Stimulated activated CD4-positive, alpha-beta T cell treated with anti-CD3 and anti-CD28 coated beads, Interleukin-15, amount 100 ng/mL, for 24 hours (primary cell): ENCODE measurements at regions not wholly inside any gene's neighbourhood (a gene's known extent, or its start where the extent isn't known, plus 50 kb on each side); places are given as distances from the start of the nearest gene placed in this dataset.
"Not testable (repeated sequence)": the region's sequence is repeated elsewhere in the genome, so short reads cannot be mapped to it uniquely, and the experiment has no call there.

Source experiments
- DNase-seq: peaks from one replicate; pipeline ENCODE4 v3.0.0-alpha.2; 2020

DNA sequence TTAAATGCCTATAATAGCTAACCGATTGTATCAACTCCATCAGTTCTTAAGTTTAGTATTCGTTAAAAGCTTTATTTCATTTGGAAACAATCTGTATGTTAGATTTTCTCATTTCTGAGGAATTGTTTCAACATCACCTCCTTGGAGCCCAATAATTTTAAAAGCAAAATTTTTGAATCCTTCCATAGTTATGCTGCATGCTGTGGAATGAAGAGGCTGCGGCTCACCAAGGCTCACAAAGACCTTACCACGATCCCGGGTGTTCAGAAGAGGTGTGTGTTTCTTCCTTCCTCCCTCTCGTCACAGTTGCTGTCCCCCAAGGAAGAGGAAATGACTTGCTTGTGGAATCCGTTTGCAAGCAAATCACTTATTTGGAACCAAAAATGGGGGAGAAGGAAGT is 143.8 kb downstream of the FGF1 start:
- DNase-seq = no peak

DNA sequence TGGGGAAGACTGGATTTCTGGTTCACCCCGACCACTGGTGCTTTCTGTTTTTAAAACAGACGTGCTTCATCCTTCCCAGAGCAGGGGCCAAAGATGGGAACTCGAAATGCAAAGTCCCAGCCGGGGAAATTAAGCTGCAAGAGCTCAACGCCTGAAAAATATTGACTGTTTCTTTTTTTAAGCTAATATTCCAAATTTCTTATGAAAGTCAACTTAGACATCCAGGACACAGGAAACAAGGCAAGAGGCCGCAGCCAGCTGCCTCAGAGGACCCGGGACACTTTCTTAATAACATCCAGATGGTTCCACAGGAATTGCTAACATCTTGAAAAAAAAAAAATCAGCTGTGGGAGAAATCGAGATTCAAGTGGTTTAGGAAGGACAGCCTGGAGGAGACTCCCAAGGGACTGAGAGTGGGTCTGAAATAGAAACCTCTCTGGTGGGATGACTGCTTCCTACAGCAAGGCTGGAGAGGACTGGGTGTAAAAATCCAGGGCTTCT is 144.9 kb downstream of the FGF1 start:
- DNase-seq = no peak

DNA sequence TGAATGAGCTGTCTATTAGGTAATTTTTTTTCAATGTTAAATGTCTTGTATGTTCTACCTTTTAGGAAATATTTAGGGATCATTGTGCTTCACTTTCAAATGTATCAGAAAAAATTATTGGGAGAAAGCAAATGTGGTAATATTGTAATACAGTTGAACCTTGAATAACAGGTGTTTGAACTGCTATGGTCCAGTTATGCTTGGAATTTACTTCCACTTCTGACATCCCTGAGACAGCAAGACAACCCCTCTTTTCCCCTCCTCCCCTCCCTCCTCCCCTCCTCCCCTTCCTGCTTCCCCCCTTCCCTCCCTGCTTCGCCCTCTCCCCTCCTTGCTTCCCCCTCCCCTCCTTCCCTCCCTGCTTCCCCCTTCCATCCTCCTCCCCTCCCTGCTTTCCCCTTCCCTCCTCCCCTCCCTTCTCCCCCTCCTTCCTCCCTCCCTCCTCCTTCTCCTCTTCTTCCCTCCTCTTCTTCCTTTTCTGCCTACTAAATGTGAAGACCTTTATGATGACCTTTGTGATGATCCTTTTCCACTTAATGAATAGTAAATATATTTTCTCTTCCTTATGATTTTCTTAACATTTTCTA is 146.6 kb downstream of the FGF1 start:
- no peak for DNase-seq

DNA sequence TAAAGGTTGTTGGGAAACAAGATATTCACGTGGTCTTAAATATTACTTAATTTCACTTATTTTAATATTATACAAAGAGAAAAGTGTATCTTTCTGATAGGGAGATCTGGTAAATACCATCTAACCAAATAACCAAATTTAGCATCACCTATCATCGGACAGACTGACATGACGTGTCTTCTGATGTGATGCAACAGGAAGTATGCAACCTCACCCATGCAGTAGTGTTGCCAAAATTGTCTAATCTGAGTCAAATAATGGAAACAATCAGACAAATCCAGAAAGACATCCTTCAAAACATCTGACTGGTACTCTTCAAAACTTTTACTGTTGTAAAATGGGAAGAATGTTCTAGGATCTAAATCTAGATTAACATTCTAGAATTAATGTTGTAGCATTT is 148.0 kb downstream of the FGF1 start:
- DNase-seq = no peak

DNA sequence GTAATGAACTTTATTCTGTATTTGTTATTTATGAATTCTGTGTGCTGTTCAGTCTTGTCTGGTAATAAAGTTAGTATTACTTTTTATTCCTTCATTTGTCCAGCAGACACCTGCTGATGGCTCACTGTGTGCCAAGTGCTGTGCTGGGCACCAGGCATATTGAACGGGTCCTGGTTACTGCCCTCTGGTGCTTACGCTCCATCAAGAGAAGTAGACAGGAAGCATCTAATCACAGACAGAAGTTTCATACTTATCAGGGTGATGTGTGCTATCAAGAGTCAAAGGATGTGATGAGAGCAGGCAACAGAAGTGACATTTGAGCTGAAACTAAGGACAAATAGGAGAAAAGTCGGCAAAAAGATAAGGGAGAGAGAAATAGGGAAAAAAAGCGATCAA is 153.1 kb downstream of the FGF1 start:
- no peak for DNase-seq

DNA sequence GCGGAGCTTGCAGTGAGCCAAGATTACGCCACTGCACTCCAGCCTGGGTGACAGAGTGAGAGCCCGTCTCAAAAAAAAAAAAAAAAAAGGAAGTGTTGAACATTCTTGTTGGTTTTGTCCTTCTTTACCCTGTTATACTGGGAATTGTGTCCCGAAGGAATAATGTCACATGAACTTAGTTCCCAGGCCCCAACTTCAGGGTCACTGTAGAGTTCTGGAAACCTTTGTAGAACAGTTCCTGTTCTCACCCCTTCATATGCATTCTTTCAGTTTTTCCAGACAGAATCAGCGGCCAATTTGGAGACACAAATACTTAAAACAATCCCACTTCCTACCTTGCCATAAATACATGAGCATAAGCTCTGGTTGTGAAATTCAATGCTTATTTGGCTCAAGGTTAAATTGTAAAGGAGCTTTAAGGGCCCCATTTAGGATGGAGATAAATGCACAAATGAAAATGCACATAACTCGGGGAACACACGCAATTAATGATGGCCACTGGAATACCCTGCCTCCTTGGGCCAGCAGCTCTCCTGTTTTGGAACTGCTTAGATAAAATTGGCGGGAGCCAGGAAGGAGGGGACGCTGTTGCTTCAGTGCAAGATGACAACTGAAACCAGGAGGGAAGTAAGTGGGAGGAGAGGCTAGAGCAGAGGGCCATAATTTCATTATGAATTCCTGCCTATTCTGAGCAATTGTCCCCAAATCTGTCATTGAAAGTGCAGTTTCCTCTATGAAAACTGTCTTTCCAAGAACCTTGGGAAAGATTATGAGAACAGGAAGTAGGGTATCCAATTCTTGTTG is 153.7 kb downstream of the FGF1 start:
- no peak for DNase-seq

DNA sequence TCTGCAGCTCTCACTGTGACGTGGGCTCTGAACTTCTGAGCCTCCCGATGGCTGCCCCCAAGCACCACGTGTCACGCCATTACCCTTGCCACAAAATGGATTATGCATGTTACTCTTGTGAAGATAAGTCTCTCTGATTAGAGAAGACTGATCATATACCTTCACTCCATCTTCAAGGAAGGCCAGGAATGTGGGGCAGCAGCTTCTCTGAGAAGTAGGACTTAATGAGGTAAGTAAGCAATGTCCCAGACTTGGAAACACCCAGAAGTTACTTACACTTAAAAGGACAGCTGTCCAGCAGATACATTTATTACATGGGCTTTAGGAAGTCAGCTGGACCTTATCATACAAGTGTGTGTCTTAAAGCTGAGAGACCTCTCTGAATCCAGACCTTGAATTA is 155.0 kb downstream of the FGF1 start:
- no peak for DNase-seq

DNA sequence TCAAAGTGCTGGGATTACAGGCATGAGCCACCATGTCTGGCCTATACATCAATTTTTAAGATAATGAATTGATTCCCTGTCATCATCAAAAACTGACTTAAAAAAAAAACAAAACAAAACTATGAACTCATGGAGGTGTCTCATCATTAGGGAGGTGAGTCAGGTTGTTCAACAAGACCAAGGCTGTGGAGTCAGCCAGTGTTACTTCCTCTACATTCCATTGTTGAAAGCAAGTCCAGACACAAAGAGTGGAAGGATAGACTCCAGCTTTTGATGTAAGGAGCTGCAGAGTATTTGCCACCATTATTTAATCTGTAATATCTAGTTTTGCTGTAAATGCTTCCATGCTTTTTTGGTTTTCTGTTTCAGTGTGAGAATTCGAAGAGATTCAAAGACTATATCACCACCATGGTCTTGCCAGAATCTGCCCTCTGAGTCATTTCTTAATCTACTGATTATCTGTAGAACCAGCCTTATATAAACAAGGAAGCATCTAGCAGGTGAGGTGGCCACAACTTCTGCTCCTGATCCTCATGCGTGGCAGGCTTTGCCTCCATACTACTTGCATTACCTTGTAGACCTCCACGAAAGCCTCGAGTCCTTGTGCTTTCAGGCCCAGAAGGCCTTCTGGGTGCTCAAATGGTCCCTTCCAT is 156.1 kb downstream of the FGF1 start:
- no peak for DNase-seq

DNA sequence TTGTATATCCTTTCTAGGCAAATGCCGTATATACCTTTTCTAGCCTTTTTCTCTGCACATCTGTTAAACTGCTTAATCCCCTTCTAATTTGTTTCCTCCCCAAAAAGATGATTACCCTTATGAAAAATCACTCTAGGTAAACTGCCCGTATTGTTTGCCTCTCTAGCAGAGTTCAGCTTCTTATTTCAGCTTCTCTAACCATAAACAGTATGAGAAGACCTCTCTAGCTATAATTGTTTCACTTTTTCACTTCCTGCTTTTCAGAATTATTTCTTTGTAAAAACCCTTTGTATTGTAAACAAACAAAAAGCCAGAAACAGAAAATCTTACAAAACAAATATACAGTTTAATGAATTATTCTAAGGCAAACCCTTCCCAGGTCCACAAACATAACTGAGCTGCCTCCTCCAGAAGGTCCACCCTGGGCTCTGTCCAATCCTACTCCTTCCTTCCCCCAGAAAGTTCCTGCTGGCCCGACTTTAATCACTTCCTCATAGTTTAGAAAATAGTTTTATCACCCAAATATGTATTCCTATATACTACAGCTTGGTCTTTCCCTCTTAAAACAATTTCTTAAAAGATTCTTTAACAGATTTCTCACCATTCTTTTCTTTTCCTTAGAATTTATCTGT is 158.1 kb downstream of the FGF1 start:
- DNase-seq = no peak

DNA sequence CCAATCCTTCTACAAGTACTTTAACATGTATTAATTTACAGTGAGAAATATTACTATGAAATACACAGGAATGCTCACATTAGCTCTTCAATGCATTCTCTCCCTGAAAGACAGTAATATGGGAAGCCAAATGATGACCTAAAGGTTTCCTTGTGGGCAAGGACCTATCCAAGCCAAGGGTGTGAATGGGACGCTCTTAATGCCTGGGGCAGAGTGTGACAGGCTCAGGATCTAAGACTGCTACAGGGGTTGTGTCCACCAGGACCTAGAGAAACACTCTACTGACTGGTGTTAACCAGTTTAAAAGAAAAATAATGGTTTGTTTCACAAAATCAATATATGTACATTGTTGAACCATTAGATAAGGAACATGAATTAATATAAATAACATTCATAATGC is 158.7 kb downstream of the FGF1 start:
- no peak for DNase-seq

DNA sequence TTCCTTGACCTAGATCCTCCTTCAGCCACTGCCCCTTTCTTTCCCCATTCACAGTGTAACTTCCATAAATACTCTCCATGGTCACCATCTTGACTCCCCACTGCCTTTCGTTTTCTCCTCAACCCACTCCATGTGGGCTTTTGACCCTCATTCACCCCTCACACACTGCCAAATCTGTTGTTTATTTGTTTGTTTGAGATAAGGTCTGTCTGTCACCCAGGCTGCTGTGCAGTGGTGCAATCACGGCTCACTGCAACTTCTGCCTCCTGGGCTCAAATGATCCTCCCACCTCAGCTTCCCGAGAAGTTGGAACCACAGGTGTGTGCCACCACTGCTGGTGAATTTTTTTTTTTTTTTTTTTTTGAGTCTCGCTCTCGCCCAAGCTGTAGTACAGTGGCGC is 162.9 kb downstream of the FGF1 start:
- DNase-seq = no peak

DNA sequence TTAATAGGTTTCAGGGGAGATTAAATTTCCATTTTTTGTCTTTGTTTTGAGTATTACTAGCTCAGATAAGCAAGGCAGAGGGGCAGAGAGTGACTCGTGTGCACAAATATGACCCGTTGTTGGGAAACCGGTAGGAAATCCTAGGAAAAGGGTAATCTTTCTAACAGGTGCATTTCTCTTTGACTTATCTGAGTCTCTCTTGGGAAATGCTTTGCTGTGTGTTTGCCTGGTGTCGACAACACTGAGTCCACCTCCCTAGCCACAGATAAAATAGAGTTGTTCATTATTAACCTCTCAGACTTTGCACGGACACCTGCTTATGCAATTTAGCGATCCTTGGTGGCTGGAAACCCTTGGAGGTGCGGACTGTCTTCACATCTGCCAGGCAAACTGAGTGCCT is 164.2 kb downstream of the FGF1 start:
- DNase-seq = no peak

DNA sequence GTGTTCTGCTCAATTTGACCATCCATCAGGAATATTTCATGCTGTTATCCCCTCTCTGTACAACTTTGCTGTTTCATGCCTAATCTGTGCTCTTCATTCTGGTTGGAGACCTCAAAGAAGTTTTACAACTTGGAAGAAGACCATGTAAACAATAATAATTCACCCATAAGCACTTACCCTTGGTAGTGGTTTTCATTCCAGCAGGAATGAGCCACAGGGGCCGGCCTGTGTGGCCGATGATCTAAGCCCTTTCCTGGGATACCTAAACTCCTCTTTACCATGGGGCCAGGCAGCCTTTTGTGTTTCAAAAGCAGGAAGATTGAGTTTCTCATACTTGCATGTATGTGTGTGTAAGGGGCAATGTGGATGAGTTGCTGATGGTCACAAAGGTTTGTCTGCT is 165.0 kb downstream of the FGF1 start:
- no peak for DNase-seq

DNA sequence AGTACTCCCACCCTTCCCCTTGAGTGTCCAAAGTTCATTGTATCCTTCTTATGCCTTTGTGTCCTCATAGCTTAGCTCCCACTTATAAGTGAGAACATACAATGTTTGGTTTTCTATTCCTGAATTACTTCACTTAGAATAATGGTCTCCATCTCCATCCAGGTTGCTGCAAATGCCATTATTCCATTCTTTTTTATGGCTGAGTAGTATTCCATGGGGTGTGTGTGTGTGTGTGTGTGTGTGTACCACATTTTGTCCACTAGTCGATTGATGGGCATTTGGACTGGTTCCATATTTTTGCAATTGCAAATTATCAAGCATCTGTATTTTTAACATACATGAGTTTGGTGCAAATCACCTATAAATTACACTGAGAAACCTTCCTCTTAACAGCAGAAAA is 166.0 kb downstream of the FGF1 start:
- not testable (repeated sequence) for DNase-seq

DNA sequence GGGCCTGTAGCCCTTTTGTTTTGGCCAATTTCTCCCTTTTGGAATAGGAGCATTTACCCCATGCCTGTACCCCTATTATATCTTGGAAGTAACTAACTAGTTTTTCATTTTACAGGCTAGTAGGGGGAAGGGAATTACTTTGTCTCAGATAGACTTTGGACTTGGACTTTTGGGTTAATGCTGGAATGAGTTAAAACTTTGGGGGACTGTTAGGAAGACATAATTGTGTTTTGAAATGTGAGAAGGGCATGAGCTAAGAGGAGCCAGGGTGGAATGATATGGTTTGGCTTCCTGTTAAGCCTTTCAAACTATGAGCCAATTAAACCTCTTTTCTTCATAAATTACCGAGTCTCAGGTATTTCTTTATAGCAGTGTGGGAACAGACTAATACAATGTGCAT is 168.1 kb downstream of the FGF1 start:
- DNase-seq = no peak

DNA sequence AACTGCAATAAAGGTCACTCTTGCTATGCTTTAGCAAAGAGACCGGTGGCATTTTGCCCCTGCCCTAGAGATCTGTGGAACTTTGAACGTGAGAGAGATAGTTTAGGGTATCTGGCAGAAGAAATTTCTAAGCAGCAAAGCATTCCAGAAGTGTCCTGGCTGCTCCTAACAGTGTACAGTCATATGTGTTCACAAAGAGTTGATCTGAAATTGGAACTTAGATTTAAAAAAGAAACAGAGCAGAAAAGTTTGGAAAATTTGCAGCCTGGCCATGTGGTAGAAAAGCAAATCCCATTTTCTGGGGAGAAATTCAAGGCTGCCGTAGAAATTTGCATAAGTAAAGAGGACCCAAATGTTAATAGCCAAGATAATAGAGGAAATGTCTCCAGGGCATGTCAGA is 169.2 kb downstream of the FGF1 start:
- DNase-seq = no peak

DNA sequence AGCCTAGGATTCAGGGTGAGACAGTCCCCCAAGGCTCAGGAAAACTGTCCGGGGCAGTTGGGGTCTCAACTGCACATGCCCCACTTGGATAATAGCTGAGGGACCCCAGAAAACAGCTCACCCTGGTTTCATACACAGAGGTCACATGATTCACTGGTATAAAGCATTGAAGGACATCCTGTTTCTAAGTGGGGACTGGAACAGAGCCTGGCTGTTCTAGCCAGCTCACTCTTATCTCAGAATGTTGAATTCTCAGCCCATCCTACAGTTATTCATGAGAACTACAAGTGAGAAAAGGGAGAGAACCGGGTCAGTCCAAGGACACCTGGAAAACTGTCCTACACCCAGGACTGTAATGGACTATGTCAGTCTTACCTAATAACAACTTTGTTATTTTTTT is 170.9 kb downstream of the FGF1 start:
- DNase-seq = no peak

DNA sequence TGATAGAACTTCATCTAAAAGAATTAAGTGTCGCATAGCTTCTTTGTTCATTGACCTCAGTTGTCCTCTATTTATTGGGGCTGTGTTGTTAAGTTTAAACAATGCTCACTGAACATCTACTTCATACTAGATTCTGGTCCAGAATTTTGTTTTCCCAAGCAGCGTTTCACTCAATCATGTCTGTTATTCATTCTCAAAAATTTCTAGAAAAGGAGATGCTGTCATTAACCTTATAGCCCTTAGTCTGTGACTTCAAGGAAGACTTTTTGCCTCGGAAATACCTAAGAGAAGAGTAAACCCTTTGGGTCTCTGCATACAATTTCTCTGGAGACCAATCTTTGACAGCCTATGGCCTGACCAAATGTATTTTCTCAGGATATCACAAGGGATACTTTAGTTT is 171.7 kb downstream of the FGF1 start:
- DNase-seq = no peak

DNA sequence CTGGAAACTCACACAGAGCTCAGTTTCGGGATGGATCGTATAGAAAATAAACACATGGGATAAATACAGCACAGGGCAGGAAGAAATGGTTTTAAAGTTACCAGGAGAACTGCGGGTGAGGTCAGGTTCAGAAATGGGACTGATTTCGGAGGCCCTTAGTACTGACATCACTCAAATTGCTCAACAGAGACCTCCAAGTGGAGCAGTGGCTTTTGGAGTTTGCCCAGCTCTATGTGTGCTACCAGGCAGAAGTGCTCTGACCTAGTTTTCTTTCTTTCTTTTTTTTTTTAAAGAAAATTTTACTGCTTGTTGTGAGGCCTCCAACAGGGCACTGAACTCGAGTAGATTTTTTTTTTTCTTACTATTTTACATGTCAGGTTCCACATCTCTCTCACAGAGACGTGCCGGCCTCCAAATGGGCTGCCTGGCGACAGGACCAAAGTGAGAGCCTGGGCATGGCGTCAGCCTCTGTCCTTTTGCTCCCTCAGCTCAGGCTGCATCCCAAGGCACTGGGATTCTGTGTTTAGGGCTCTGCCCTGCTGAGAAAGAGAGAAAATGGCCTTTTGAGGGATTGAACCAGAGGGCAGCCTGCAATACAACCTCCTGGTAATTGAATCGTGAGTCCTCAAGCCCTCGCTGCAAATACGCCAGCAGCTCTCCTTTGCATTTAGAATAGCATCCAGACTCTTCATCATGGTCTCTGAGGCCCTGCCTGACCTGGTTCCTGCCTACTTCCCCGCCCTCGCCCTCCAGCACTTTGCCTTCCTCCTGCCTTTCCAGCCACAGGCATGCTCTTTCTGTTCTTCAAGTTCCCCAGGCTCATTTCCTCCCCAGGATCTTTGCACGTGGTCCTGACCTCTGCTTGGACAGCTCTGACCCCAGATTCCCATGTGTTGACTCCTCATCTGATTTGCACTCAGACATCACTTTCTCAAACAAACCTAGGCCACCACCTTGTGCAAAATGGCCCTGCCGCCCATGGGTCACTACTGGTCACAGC is 173.5 kb downstream of the FGF1 start:
- no peak for DNase-seq

DNA sequence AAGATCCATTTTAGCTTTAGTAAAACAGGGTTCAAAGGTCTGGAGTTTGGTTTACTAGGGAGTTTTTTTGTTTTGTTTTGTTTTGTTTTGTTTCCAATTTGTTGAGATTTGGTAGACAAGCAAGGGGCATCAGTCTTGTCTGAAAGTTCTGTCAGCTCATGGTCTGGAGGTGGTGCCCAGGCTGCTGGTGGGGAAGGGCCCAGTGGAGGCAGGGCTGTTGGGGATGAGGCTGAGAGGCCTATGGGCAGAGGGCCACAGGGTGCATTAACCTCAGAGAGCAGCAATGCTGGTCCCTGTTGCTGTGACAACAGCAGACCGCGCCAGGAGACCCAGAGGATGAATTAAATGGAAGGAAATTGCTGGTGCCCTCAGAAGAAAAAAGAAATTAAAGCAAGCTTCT is 174.5 kb downstream of the FGF1 start:
- no peak for DNase-seq

DNA sequence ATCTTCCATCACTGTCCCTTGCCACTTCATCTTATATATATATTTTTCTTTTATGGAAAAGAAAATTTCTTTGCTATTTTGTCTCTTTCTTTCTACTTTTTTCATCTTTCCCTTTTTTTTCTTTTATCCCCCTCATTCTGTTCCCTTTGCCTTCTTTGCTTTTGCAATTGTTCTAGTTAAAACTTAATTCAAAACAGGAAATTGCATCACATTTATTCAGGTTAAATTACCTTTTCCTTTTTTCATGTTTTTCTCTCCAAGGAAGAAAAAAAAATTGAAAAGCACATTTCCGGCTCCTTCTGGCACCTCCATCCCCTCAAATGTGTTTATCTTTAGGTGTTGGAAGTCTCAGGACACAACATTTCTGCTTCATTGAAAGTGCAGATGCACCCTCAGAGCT is 176.9 kb downstream of the FGF1 start:
- DNase-seq = no peak

DNA sequence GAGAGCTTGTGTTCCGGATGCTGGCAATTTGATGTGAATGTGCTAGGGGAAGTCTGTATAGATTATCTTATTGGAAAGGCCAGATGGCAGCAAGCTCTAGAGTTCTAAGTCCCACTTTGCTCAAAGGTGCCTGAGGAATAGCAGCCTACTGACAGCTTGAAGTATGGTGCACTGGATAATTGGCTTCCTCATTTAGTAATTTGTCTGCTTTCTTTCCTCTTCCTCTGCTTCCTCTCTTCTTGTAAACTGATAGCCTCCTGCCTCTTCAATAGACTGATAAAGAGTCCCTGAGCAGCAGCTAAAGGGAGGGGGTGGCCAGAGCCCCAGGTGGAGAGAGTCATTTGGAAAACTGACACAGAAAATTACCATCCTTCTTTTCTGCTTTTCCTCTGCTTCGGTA is 177.3 kb downstream of the FGF1 start:
- no peak for DNase-seq
